ENCODE measurements at regions not wholly inside any gene's neighbourhood (a gene's known extent, or its start where the extent isn't known, plus 50 kb on each side); places are given as distances from the start of the nearest gene placed in this dataset.

DNA sequence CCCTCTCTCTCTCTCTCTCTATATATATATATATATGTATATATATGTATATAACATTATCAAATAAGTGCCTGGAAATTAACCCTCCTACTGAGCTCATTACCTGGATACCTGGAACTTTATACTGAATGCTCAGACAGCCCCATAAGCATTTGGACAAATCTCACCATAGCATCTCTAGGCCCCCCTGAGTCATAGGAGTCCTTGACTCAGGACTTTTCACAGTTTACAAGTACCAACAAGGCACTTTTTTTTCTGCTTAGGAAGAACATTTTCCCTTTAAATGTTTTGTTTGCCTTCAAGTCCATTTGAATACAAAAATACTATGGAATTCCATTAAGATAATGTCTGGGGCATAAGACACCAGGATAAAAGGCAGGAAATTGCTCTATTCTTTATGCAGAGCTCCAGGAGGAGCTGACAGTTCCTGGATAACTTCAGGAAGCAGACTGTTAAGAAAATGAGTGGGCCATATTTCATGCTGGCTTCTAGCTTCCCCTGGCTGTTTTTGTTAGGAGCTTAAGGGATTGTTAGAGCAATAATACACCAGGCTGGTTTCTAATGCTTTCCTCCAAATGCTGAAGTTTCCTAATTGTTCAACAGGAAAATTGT, 171.7 kb upstream of the ASIC2 start:
- no peaks in the 10 kb centered on the region for H3K4me1 ChIP-seq (ENCODE audit: insufficient read depth, low read length)
- H3K27me3 ChIP-seq (ENCODE audit: insufficient read depth, low read length) = no peaks in the 10 kb centered on the region
- no peak overlapping the region for H3K4me3 ChIP-seq (ENCODE audit: insufficient read depth, low read length)
- TF ChIP-seq, protein P1, sequence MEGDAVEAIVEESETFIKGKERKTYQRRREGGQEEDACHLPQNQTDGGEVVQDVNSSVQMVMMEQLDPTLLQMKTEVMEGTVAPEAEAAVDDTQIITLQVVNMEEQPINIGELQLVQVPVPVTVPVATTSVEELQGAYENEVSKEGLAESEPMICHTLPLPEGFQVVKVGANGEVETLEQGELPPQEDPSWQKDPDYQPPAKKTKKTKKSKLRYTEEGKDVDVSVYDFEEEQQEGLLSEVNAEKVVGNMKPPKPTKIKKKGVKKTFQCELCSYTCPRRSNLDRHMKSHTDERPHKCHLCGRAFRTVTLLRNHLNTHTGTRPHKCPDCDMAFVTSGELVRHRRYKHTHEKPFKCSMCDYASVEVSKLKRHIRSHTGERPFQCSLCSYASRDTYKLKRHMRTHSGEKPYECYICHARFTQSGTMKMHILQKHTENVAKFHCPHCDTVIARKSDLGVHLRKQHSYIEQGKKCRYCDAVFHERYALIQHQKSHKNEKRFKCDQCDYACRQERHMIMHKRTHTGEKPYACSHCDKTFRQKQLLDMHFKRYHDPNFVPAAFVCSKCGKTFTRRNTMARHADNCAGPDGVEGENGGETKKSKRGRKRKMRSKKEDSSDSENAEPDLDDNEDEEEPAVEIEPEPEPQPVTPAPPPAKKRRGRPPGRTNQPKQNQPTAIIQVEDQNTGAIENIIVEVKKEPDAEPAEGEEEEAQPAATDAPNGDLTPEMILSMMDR (IDR thresholded peaks at IDR 0.05; ENCODE audit: extremely low read depth, low read depth, low read length) = no peak
- DNase-seq (ENCODE audit: insufficient read length, low spot score, missing footprints) = no peak
- peaks cover 2% of the 10 kb centered on the region for H3K9me3 ChIP-seq (ENCODE audit: low read depth, low read length)
- no peaks in the 10 kb centered on the region for H4K20me1 ChIP-seq (ENCODE audit: insufficient read depth, low read length)
- H3K27ac ChIP-seq (ENCODE audit: low read depth, low read length) = no peak overlapping the region
- H3K4me2 ChIP-seq (ENCODE audit: insufficient read depth, low read length) = no peak overlapping the region
- H3K36me3 ChIP-seq (ENCODE audit: insufficient read depth, low read length) = no peaks in the 10 kb centered on the region
- no peak overlapping the region for H2AFZ ChIP-seq (ENCODE audit: low read length)
- H3K79me2 ChIP-seq (ENCODE audit: insufficient read depth, low read length) = no peaks in the 10 kb centered on the region

DNA sequence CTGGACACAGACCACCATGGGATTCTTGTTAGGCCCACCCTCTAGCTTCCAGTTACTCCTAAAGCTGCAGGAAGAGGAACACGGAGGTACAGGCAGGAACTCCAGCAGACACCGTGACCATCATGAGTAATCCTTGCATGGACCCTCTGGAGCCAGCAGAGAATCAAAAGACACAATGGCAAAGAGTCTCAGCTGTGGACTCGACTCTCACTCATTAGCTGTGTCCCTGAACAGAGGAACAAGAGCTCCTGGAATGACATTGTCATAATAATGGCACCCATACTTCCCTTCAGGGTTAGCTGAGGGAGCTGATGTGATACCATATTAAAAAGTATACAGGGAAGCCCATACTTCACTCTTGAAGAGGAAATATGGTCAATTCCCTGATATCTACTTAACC, 176.3 kb upstream of the ASIC2 start:
- H3K4me1 ChIP-seq (ENCODE audit: insufficient read depth, low read length) = no peaks in the 10 kb centered on the region
- no peaks in the 10 kb centered on the region for H3K36me3 ChIP-seq (ENCODE audit: insufficient read depth, low read length)
- TF ChIP-seq, protein P1 (IDR thresholded peaks at IDR 0.05; ENCODE audit: extremely low read depth, low read depth, low read length) = no peak
- no peak overlapping the region for H3K4me3 ChIP-seq (ENCODE audit: insufficient read depth, low read length)
- H3K9me3 ChIP-seq (ENCODE audit: low read depth, low read length) = peaks cover 2% of the 10 kb centered on the region
- H3K27me3 ChIP-seq (ENCODE audit: insufficient read depth, low read length) = no peaks in the 10 kb centered on the region
- H3K79me2 ChIP-seq (ENCODE audit: insufficient read depth, low read length) = no peaks in the 10 kb centered on the region
- DNase-seq (ENCODE audit: insufficient read length, low spot score, missing footprints) = no peak
- no peak overlapping the region for H3K4me2 ChIP-seq (ENCODE audit: insufficient read depth, low read length)
- H4K20me1 ChIP-seq (ENCODE audit: insufficient read depth, low read length) = no peaks in the 10 kb centered on the region
- H3K27ac ChIP-seq (ENCODE audit: low read depth, low read length) = no peak overlapping the region
- no peak overlapping the region for H2AFZ ChIP-seq (ENCODE audit: low read length)

DNA sequence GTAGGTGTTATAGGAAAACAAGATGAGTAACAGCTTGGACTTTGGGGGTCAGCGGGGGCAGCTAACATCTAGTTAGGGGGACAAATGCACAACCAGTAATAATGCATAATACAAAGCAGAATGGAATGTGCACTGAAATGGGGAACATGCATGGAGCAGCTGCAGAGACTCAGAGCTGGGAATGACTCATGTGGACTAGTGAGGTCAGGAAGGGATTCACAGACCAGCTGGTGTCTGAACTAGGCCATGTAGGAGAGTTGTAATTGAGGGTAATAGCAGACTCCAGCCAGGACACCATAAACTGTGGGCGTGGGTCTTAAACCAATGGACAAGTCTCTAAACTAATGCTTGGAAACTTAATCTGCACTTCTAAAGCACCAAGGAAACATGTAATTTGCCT, 176.8 kb upstream of the ASIC2 start:
- Histone ChIP-seq H3K4me3 (ENCODE audit: insufficient read depth, low read length) (no peak overlapping the region), H3K79me2 (ENCODE audit: insufficient read depth, low read length) (no peaks in the 10 kb centered on the region), H3K4me2 (ENCODE audit: insufficient read depth, low read length) (no peak overlapping the region), H3K27me3 (ENCODE audit: insufficient read depth, low read length) (no peaks in the 10 kb centered on the region), H4K20me1 (ENCODE audit: insufficient read depth, low read length) (no peaks in the 10 kb centered on the region), H2AFZ (ENCODE audit: low read length) (no peak overlapping the region), H3K4me1 (ENCODE audit: insufficient read depth, low read length) (no peaks in the 10 kb centered on the region), H3K36me3 (ENCODE audit: insufficient read depth, low read length) (no peaks in the 10 kb centered on the region), H3K27ac (ENCODE audit: low read depth, low read length) (no peak overlapping the region), H3K9me3 (ENCODE audit: low read depth, low read length) (peaks cover 2% of the 10 kb centered on the region)
- TF ChIP-seq, protein P1 (IDR thresholded peaks at IDR 0.05; ENCODE audit: extremely low read depth, low read depth, low read length) = no peak
- DNase-seq (ENCODE audit: insufficient read length, low spot score, missing footprints) = no peak

GRCh38 chr17:33473061-33473460, 180.0 kb upstream of the ASIC2 start:
- TF ChIP-seq, protein P1 (IDR thresholded peaks at IDR 0.05; ENCODE audit: extremely low read depth, low read depth, low read length) = no peak
- Histone ChIP-seq H3K27me3 (ENCODE audit: insufficient read depth, low read length) (no peaks in the 10 kb centered on the region), H3K4me2 (ENCODE audit: insufficient read depth, low read length) (no peak overlapping the region), H4K20me1 (ENCODE audit: insufficient read depth, low read length) (no peaks in the 10 kb centered on the region), H3K4me3 (ENCODE audit: insufficient read depth, low read length) (no peak overlapping the region), H3K9me3 (ENCODE audit: low read depth, low read length) (peaks cover 2% of the 10 kb centered on the region), H3K27ac (ENCODE audit: low read depth, low read length) (no peak overlapping the region), H3K4me1 (ENCODE audit: insufficient read depth, low read length) (no peaks in the 10 kb centered on the region), H2AFZ (ENCODE audit: low read length) (no peak overlapping the region), H3K36me3 (ENCODE audit: insufficient read depth, low read length) (no peaks in the 10 kb centered on the region), H3K79me2 (ENCODE audit: insufficient read depth, low read length) (no peaks in the 10 kb centered on the region)
- DNase-seq (ENCODE audit: insufficient read length, low spot score, missing footprints) = no peak
